ENCODE measurements at regions not wholly inside any gene's neighbourhood (a gene's known extent, or its start where the extent isn't known, plus 50 kb on each side); places are given as distances from the start of the nearest gene placed in this dataset.

DNA sequence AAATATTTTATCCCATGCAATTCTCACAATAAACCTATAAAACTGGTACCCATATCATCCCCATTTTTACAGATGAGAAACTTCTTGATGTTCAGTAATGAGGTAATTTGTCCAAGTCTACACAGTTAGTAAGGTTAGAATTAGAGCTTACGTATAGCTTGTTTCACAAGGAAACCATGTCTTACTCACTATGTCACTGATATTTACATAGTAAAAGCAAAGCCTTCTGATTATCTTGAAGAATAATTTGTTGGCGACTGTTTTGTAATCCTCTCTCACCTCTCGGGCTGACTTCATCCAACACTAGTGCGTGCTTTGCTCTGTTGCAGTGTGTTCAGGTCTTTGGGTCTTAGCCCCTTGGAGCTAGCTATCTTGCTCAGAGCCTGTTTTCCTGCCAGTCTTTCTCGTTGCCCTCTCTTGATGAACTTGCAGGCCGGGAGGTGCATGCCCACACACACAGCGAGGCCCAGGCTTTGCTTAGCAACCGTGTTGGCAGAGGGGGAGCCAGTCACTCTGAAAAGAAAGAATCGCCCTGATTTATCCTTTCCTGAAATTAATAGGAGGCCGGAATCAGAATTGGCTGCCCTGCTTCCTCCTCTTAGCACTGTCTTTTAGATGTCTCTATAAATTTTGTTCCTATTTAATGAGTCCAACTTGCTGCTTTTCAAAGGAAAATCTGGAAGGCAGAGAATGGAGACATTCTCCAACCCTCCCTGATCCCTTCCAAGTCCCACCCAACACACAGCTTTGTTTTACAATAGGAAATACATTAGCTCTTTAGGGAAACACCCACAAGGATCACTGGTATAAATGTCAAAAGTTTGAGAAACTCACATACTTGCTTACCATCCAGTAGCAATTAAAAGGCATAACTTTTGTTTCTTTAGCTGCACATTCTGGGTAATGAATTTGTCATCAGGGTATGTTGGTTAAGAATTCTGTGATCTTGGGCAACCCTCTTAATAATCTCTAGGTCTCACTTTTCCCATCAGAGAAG is 97.6 kb upstream of the SEC11C start:
- no peak for TF ChIP-seq TAF1 (IDR thresholded peaks at IDR 0.05; ENCODE audit: low read depth, low read length)
- no peak for TF ChIP-seq POLR2A (IDR thresholded peaks at IDR 0.05; ENCODE audit: low read depth, low read length)
- TF ChIP-seq POLR2AphosphoS5 (IDR thresholded peaks at IDR 0.05; ENCODE audit: low read depth, low read length), result no peak
- no peak for TF ChIP-seq SPI1 (IDR thresholded peaks at IDR 0.05; ENCODE audit: low read depth, low read length)
- TF ChIP-seq POU2F2 (IDR thresholded peaks at IDR 0.05; ENCODE audit: low read depth, low read length), result no peak
- TF ChIP-seq PAX5 (IDR thresholded peaks at IDR 0.05; ENCODE audit: insufficient read depth, low read length, severe bottlenecking), result no peak
